ENCODE measurements at regions not wholly inside any gene's neighbourhood (a gene's known extent, or its start where the extent isn't known, plus 50 kb on each side); places are given as distances from the start of the nearest gene placed in this dataset.
"Not testable (repeated sequence)": the region's sequence is repeated elsewhere in the genome, so short reads cannot be mapped to it uniquely, and the experiment has no call there.

GRCh38 chr21:28480470-28480869 is 512.2 kb downstream of the LTN1 start:
- CTCF ChIA-PET, result interaction anchor here (1.4 kb wide), 1 partner anchor 265 kb away, joined by 5 read pairs; no protein-coding TSS in a partner anchor
- H3K27ac Mint-ChIP-seq, result no peak overlapping the region

GRCh38 chr21:28473530-28474220 is 519.0 kb downstream of the LTN1 start:
- intact Hi-C loops (cut with micrococcal nuclease), result no loop called here
- Mint-ChIP-seq H3K4me1 (ENCODE audit: low read depth) (no peaks in the 10 kb centered on the region), H3K9me3 (no peaks in the 10 kb centered on the region), H3K27ac (no peak overlapping the region), H3K36me3 (ENCODE audit: low read depth) (no peaks in the 10 kb centered on the region), H3K27me3 (ENCODE audit: low read depth) (peaks cover 10% of the 10 kb centered on the region), H3K4me3 (no peak overlapping the region)
- no peak for DNase-seq
- CTCF ChIA-PET, result interaction anchor here (1.5 kb wide), 1 partner anchor 271 kb away, joined by 3 read pairs; no protein-coding TSS in a partner anchor

More at GRCh38 chr21:28480470-28480869, 512.2 kb downstream of the LTN1 start:
- DNase-seq, result no peak
- Mint-ChIP-seq H3K4me3 (no peak overlapping the region), H3K27me3 (ENCODE audit: low read depth) (peaks cover 2% of the 10 kb centered on the region), H3K4me1 (ENCODE audit: low read depth) (no peaks in the 10 kb centered on the region), H3K36me3 (ENCODE audit: low read depth) (no peaks in the 10 kb centered on the region), H3K9me3 (no peaks in the 10 kb centered on the region)
- intact Hi-C loops (cut with micrococcal nuclease), result no loop called here

- H3K27ac Mint-ChIP-seq, result not testable (repeated sequence)
Measured at GRCh38 chr21:28472543-28472942, 520.1 kb downstream of the LTN1 start.

GRCh38 chr21:28464988-28465387 is 527.7 kb downstream of the LTN1 start:
- CTCF ChIA-PET, result no interaction called here
- Mint-ChIP-seq H3K4me3 (no peak overlapping the region), H3K27ac (no peak overlapping the region), H3K4me1 (ENCODE audit: low read depth) (no peaks in the 10 kb centered on the region), H3K9me3 (no peaks in the 10 kb centered on the region), H3K27me3 (ENCODE audit: low read depth) (peaks cover 13% of the 10 kb centered on the region), H3K36me3 (ENCODE audit: low read depth) (no peaks in the 10 kb centered on the region)
- no peak for DNase-seq
- intact Hi-C loops (cut with micrococcal nuclease), result no loop called here

More at GRCh38 chr21:28472543-28472942, 520.1 kb downstream of the LTN1 start:
- CTCF ChIA-PET; intact Hi-C loops (cut with micrococcal nuclease); H3K4me3 Mint-ChIP-seq; DNase-seq; H3K9me3 Mint-ChIP-seq; H3K36me3 Mint-ChIP-seq (ENCODE audit: low read depth); H3K4me1 Mint-ChIP-seq (ENCODE audit: low read depth): not testable (repeated sequence)
- H3K27me3 Mint-ChIP-seq (ENCODE audit: low read depth), result peaks cover 12% of the 10 kb centered on the region

GRCh38 chr21:28464095-28464494 is 528.6 kb downstream of the LTN1 start:
- CTCF ChIA-PET, result no interaction called here
- H3K27ac Mint-ChIP-seq, result no peak overlapping the region
- no peaks in the 10 kb centered on the region for H3K4me1 Mint-ChIP-seq (ENCODE audit: low read depth)
- H3K9me3 Mint-ChIP-seq, result no peaks in the 10 kb centered on the region
- intact Hi-C loops (cut with micrococcal nuclease), result no loop called here
- no peak overlapping the region for H3K4me3 Mint-ChIP-seq
- no peaks in the 10 kb centered on the region for H3K36me3 Mint-ChIP-seq (ENCODE audit: low read depth)
- DNase-seq, result no peak
- H3K27me3 Mint-ChIP-seq (ENCODE audit: low read depth), result peaks cover 9% of the 10 kb centered on the region

GRCh38 chr21:28459193-28459592 is 533.5 kb downstream of the LTN1 start:
- DNase-seq, result no peak
- intact Hi-C loops (cut with micrococcal nuclease), result no loop called here
- H3K9me3 Mint-ChIP-seq, result no peaks in the 10 kb centered on the region
- H3K4me1 Mint-ChIP-seq (ENCODE audit: low read depth), result no peaks in the 10 kb centered on the region
- peaks cover 5% of the 10 kb centered on the region for H3K27me3 Mint-ChIP-seq (ENCODE audit: low read depth)
- H3K27ac Mint-ChIP-seq, result no peak overlapping the region
- CTCF ChIA-PET, result no interaction called here
- no peak overlapping the region for H3K4me3 Mint-ChIP-seq
- no peaks in the 10 kb centered on the region for H3K36me3 Mint-ChIP-seq (ENCODE audit: low read depth)

- peaks cover 6% of the 10 kb centered on the region for H3K27me3 Mint-ChIP-seq (ENCODE audit: low read depth)
- intact Hi-C loops (cut with micrococcal nuclease), result no loop called here
- no peaks in the 10 kb centered on the region for H3K4me1 Mint-ChIP-seq (ENCODE audit: low read depth)
- H3K9me3 Mint-ChIP-seq, result no peaks in the 10 kb centered on the region
- CTCF ChIA-PET, result no interaction called here
- H3K36me3 Mint-ChIP-seq (ENCODE audit: low read depth), result no peaks in the 10 kb centered on the region
- no peak overlapping the region for H3K4me3 Mint-ChIP-seq
- DNase-seq, result no peak
- H3K27ac Mint-ChIP-seq, result no peak overlapping the region
Measured at GRCh38 chr21:28458446-28458845, 534.2 kb downstream of the LTN1 start.

- Mint-ChIP-seq H3K27ac (no peak overlapping the region), H3K9me3 (no peaks in the 10 kb centered on the region), H3K36me3 (ENCODE audit: low read depth) (no peaks in the 10 kb centered on the region), H3K4me3 (no peak overlapping the region), H3K27me3 (ENCODE audit: low read depth) (peaks cover 8% of the 10 kb centered on the region), H3K4me1 (ENCODE audit: low read depth) (no peaks in the 10 kb centered on the region)
- intact Hi-C loops (cut with micrococcal nuclease), result no loop called here
- DNase-seq, result no peak
- CTCF ChIA-PET, result no interaction called here
Measured at GRCh38 chr21:28455253-28455600, 537.5 kb downstream of the LTN1 start.

- intact Hi-C loops (cut with micrococcal nuclease), result no loop called here
- Mint-ChIP-seq H3K9me3 (no peaks in the 10 kb centered on the region), H3K27me3 (ENCODE audit: low read depth) (peaks cover 8% of the 10 kb centered on the region), H3K27ac (no peak overlapping the region), H3K4me3 (no peak overlapping the region), H3K36me3 (ENCODE audit: low read depth) (no peaks in the 10 kb centered on the region), H3K4me1 (ENCODE audit: low read depth) (no peaks in the 10 kb centered on the region)
- CTCF ChIA-PET, result no interaction called here
- DNase-seq, result no peak
Measured at GRCh38 chr21:28454564-28455252, 538.0 kb downstream of the LTN1 start.

- CTCF ChIA-PET, result interaction anchor here (0.6 kb wide), 1 partner anchor 940 kb away, joined by 3 read pairs; no protein-coding TSS in a partner anchor
- no peaks in the 10 kb centered on the region for H3K4me1 Mint-ChIP-seq (ENCODE audit: low read depth)
- DNase-seq, result no peak
- no peak overlapping the region for H3K4me3 Mint-ChIP-seq
- H3K36me3 Mint-ChIP-seq (ENCODE audit: low read depth), result no peaks in the 10 kb centered on the region
- no peaks in the 10 kb centered on the region for H3K9me3 Mint-ChIP-seq
- no peak overlapping the region for H3K27ac Mint-ChIP-seq
- H3K27me3 Mint-ChIP-seq (ENCODE audit: low read depth), result peaks cover 3% of the 10 kb centered on the region
- intact Hi-C loops (cut with micrococcal nuclease), result no loop called here
Measured at GRCh38 chr21:28447462-28447861, 545.2 kb downstream of the LTN1 start.

GRCh38 chr21:28445141-28445830 is 547.4 kb downstream of the LTN1 start:
- no peak for DNase-seq
- CTCF ChIA-PET, result no interaction called here
- intact Hi-C loops (cut with micrococcal nuclease), result no loop called here
- Mint-ChIP-seq H3K36me3 (ENCODE audit: low read depth) (no peaks in the 10 kb centered on the region), H3K4me1 (ENCODE audit: low read depth) (no peaks in the 10 kb centered on the region), H3K9me3 (no peaks in the 10 kb centered on the region), H3K27me3 (ENCODE audit: low read depth) (no peaks in the 10 kb centered on the region), H3K27ac (no peak overlapping the region), H3K4me3 (no peak overlapping the region)

GRCh38 chr21:28444557-28444956 is 548.1 kb downstream of the LTN1 start:
- intact Hi-C loops (cut with micrococcal nuclease), result no loop called here
- no peak for DNase-seq
- Mint-ChIP-seq H3K4me1 (ENCODE audit: low read depth) (no peaks in the 10 kb centered on the region), H3K9me3 (no peaks in the 10 kb centered on the region), H3K4me3 (no peak overlapping the region), H3K36me3 (ENCODE audit: low read depth) (no peaks in the 10 kb centered on the region), H3K27me3 (ENCODE audit: low read depth) (no peaks in the 10 kb centered on the region), H3K27ac (no peak overlapping the region)
- CTCF ChIA-PET, result no interaction called here

- DNase-seq, result no peak
- Mint-ChIP-seq H3K9me3 (no peaks in the 10 kb centered on the region), H3K4me3 (no peak overlapping the region), H3K27me3 (ENCODE audit: low read depth) (no peaks in the 10 kb centered on the region), H3K4me1 (ENCODE audit: low read depth) (no peaks in the 10 kb centered on the region), H3K36me3 (ENCODE audit: low read depth) (no peaks in the 10 kb centered on the region), H3K27ac (no peak overlapping the region)
- CTCF ChIA-PET, result no interaction called here
- intact Hi-C loops (cut with micrococcal nuclease), result no loop called here
Measured at GRCh38 chr21:28444111-28444510, 548.6 kb downstream of the LTN1 start.

Data from activated naive CD4-positive, alpha-beta T cell treated with anti-CD3 and anti-CD28 coated beads for 36 hours (primary cell).